HG03442 (cell line): ENCODE measurements at regions not wholly inside any gene's neighbourhood (a gene's known extent, or its start where the extent isn't known, plus 50 kb on each side); places are given as distances from the start of the nearest gene placed in this dataset.
A peak's percentile ranks its signal among the peaks of the same experiment; 100 is the strongest.
"Not testable (repeated sequence)": the region's sequence is repeated elsewhere in the genome, so short reads cannot be mapped to it uniquely, and the experiment has no call there.

ENCODE experiments used
- ATAC-seq: cut with Tn5 transposase; IDR thresholded peaks from one replicate; pipeline ENCODE4 v1.9.1; 2021; ENCODE audit warnings: mild to moderate bottlenecking, moderate library complexity; ENCODE audit not compliant: unreplicated experiment

DNA sequence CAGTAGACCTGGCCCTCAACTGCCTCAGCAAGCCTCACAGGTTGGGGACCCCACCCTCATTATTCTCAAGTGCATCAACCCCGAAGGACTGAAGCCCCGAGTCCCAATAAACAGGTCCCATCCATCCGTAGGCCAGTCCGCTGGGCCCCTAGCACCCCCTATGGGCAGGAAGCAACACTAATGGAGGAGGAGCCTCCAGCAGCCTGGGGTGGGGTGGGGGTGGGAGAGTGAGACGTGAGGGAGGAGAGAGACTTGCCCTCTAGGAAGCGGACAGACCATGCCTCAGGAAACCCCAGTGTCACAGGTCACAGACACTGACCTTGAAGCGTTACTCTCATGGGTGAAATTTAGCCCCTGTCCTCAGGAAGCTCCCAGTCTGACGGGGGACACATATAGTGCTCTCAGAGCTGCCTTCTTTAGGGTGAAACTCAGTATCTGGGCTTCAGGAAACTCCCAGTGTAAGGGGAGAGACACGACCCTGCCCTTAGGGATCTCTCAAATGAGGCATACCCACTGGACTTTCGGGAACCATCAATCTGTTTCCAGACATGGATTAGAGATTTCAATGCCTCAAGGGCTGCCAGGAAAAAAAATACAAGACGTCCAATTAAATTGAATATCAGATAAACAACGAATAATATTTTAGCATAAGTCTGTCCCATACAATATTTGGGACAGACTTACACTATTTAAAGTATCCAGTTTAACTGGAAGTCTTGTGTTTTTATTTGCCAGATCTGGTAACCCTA lies 125.8 kb downstream of the MRPL14 start:
- ATAC-seq: no peak

GRCh38 chr6:44000164-44000842 lies 126.9 kb downstream of the MRPL14 start:
- peak; percentile 44 for ATAC-seq

GRCh38 chr6:43999628-44000027 lies 127.6 kb downstream of the MRPL14 start:
- ATAC-seq: no peak

DNA sequence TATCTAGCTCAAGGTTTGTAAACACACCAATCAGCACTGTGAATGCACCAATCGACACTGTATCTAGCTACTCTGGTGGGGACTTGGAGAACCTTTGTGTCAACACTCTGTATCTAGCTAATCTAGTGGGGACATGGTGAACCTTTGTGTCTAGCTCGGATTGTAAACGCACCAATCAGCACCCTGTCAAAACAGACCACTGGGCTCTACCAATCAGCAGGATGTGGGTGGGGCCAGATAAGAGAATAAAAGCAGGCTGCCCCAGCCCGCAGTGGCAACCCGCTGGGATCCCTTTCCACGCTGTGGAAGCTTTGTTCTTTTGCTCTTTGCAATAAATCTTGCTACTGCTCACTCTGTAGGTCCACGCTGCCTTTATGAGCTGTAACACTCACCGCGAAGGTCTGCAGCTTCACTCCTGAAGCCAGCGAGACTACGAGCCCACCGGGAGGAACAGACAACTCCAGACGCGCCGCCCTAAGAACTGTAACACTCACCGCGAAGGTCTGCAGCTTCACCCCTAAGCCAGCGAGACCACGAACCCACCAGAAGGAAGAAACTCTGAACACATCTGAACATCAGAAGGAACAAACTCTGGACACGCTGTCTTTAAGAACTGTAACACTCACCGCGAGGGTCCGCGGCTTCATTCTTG lies 128.5 kb downstream of the MRPL14 start:
- ATAC-seq: not testable (repeated sequence)

- not testable (repeated sequence) for ATAC-seq
These were observed 129.2 kb downstream of the MRPL14 start for GRCh38 chr6:43997990-43998585.

DNA sequence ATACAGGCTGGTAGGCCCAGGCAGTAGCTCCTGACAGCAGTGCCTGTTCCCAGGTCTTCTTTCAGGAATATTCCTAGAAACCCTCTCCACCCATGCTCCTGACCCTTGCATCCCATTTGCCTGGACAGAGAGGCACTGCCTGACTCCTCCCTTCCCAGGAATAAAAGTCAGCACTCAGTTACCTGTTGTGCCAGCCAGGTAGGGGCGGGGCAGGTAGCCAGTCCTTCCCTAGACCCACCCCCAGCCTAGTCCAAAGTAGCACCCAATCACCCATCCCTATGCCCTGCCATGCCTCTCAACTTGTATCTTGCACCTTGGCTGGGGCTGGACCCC lies 129.9 kb downstream of the MRPL14 start:
- ATAC-seq: no peak

- no peak for ATAC-seq
These were observed 130.5 kb downstream of the MRPL14 start for GRCh38 chr6:43996618-43997344.

GRCh38 chr6:43995137-43995536 lies 132.1 kb downstream of the MRPL14 start:
- no peak for ATAC-seq

DNA sequence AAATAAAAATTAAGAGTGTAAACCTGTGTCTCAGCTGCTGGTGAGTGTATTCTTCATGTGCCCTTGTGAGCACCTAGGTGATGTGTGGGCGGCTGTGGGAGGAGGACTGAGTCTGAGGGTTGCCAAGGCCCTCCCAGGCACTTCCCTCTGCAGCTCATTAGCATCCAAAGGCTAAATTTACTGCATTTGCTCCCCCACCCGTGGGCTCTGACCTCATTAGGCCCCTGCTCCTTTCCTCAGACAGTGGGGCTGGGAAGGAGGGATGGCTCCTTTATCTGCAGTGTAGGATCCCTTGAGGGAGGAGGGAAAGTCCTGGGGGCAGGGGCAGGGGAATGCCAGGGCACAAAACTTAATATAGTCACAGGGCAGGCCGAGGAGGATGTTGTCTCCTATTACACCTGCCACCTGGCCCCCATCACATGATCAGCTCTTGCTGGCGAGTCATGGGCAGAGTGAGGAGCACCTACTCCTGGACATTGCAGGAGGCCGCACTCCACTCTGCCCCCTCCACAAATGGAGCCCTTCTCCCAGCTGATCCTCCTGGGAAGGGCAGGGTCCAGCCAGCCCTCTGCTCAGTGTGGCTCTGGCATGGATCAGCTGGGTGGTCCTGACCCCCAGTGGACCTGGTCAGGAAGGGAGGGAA lies 133.2 kb downstream of the MRPL14 start:
- ATAC-seq: no peak

DNA sequence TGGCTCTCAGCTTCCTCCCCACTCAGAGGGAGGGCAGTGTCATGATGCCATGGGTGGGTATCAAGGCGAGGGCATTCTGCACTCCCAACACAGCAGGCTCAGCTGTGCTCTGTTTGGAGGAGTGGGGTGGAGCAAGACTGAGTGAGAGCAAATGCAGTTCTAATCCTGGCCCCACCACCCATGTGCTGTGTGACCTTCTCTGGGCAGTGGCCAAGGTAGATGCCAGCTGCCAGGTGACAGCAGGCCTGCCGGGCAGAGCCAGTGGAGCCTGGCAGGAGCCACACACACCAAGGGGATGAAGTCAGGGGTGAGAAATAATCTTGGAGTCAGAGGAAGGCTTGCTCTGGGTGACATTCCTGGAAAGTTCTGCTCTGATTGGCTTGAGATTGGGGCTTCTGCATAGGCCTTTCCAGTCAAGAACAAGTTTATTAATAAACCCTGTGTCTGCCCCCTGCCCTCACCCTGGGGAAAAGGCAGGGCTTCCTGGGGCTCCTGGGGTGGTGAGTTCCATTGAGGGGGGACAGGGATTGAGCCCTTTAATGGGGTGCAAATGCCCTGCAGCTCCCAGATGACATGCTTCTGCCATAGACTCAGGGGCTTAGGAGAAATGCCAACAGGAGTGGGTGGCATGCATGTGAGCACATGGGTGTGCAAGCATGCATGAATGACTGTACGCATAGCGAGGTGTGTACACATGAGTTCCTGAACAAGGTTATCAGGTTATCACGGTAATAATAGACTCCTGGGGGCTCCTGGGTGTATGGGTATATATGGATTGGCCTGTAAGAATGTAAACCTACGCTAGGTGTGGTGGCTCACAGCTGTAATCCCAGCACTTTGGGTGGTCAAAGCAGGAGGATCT lies 134.2 kb downstream of the MRPL14 start:
- ATAC-seq: no peak

GRCh38 chr6:43992126-43992663 lies 135.1 kb downstream of the MRPL14 start:
- ATAC-seq: no peak

- no peak for ATAC-seq
These were observed 136.3 kb downstream of the MRPL14 start for GRCh38 chr6:43990627-43991619.

DNA sequence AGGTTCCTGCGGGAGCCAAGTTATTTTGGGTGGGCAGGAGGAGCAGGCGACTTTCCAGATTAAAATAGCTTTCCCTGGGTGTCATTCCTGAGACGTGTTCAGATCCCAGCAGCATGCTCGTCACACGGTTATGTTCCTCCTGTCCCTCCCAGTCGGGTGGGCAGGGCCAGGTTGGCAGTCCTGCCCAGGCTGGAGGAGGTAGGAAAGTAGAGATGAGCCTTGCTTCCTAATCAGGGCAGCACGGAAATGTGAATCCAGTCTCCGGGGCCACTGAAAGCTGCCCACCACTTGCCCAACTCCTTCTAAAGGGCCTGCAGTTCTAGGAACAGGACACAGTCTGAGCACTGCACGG lies 137.0 kb downstream of the MRPL14 start:
- no peak for ATAC-seq

DNA sequence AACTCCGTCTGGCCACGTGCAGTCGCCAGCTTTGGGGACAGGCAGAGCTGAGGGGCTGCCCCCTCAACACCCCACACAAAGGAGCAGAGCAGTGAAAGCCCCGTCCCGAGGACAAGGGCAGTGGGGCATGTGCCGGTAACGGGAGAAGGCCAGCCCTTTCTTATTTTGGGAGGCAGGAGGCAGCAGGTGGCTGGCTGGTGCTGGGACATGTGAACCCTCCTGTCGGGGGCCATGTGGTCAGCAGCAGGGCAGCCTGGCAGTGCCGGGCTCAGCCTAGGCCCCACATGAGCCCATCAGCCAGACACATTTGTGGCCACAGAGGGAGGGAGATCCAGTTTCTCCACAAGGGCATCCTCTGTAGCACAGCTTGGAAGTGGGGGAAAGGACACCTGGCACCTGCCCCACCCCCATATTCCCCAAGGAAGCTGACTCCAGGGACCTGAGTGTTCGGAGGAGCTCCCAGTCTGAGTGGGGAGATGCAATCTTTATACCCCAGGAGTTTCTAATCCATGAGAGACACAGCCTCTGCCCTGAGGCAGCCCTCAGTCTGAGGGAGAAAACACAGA lies 137.6 kb downstream of the MRPL14 start:
- ATAC-seq: no peak

GRCh38 chr6:43988801-43989200 lies 138.5 kb downstream of the MRPL14 start:
- no peak for ATAC-seq

DNA sequence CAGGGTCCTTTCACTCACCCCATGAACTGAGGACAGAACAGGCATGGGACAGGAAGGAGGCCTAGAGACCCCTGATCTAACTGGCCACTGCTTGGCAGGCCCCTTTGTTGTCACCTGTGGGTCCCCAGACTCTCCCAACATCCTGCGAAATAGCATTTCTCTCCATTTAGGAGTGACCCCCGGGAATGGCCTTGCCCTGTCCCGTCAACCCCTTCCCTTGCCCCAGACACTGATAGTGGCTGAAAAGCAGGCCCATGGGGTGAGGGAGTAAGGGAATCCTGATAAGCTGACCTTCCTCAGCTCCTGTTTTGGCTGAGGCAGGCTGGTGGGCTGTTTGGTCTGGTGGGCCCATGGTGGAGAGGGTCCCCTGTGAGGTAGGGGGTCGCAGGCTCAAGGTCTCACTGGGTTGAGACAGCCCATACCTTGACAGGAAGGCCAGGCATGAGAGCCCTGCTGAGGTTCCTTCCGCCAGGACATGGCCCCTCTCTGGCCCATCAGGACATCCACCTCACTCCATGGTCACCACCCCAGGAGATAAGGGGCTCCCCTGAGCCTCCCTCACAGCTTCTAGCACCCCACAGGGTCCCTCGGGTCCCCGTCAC lies 139.3 kb downstream of the MRPL14 start:
- no peak for ATAC-seq

GRCh38 chr6:43986177-43986825 lies 141.0 kb downstream of the MRPL14 start:
- no peak for ATAC-seq
